HL-60/S4 treated with phorbol 12-myristate 13-acetate at 8.2 ng/mL for 4 days and 3 days (cell line): ENCODE measurements at regions not wholly inside any gene's neighbourhood (a gene's known extent, or its start where the extent isn't known, plus 50 kb on each side); places are given as distances from the start of the nearest gene placed in this dataset.
"Not testable (repeated sequence)": the region's sequence is repeated elsewhere in the genome, so short reads cannot be mapped to it uniquely, and the experiment has no call there.

Experiments
- in situ Hi-C: fragments of 300-500 bp; cut with MboI; formaldehyde crosslinking; loops from 2 replicates; pipeline ENCODE4 v1.15.0; 2022; ENCODE audit warnings: low sequenced_read_pairs

- in situ Hi-C loops, result no loop called here
Observed at GRCh38 chr3:193800138-193801043, 207.4 kb downstream of the OPA1 start.

DNA sequence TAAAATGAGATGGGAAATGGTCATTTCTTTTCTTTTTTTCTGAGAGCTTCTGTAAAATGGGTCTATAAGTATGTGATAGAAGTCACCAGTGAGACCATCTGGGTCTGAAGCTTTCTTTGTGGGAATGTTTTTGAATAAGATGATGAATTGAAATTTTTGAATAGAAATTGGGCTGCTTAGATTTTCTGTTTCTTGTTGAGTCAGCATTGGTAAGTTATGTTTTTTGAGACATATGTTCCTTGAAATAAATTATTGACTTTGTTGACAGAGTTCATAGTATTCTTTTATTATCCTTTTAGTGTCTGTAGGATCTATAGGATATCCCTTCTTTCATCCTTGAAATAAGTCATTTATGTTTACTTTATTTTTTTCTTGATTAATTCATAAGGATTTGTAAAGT is 208.1 kb downstream of the OPA1 start:
- in situ Hi-C loops, result no loop called here

DNA sequence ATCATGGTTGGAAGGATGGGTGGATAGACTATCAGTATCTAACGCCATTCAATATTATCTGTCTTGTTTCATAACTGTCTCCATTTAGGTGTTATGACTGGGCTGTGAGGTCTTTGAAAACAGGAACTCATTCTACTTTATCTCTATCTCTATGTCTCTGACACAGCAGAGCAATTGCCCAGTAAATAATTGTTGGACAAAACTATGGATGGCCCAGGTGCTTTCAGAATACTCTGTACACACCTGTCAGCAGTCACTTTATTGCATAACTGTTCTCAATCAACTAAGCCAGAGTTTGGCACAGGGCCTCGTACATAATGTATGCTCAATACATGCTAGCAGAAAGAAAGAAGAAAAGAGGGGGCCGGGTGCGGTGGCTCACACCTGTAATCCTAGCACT is 210.3 kb downstream of the OPA1 start:
- in situ Hi-C loops, result no loop called here

GRCh38 chr3:193805448-193805847 is 212.4 kb downstream of the OPA1 start:
- in situ Hi-C loops, result no loop called here

- in situ Hi-C loops, result no loop called here
Observed at GRCh38 chr3:193808317-193808716, 215.3 kb downstream of the OPA1 start.

GRCh38 chr3:193809106-193809505 is 216.1 kb downstream of the OPA1 start:
- in situ Hi-C loops, result no loop called here

- in situ Hi-C loops, result no loop called here
Observed at GRCh38 chr3:193812078-193812725, 219.2 kb downstream of the OPA1 start.

DNA sequence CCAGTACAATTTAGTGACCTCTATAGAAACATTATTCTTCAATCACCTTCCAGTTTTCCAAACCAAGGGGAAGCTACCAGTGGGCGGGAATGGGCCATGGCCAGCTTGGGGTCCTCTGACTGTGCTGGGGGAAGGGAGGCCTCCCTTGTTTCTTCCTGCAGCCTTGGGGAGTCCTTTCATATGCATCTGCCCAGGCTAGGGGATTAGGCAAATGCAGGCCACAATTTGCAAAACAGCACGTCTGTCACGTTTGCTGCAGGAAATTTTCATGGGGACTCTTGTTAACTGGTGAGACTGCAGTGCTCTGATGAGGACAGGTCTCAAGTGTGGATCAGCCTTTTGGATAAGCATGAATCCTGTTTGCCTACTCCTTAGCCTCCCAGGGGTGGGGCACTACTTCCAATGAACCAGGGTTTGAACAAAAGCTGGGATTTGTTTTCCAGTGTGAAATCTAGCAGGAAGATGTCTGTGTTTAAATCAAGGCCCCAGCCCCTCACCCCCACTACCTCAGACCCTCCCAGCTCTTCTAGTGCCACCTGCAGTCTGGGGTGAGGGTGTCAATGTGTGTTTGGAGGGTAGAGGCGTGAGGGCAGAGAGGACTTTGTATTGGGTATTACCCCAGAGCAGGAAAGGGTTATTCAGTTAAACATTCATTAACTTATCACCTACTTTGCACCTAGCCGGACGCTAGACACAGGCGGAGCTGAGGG is 219.9 kb downstream of the OPA1 start:
- in situ Hi-C loops, result no loop called here

GRCh38 chr3:193813501-193813830 is 220.5 kb downstream of the OPA1 start:
- in situ Hi-C loops, result no loop called here

DNA sequence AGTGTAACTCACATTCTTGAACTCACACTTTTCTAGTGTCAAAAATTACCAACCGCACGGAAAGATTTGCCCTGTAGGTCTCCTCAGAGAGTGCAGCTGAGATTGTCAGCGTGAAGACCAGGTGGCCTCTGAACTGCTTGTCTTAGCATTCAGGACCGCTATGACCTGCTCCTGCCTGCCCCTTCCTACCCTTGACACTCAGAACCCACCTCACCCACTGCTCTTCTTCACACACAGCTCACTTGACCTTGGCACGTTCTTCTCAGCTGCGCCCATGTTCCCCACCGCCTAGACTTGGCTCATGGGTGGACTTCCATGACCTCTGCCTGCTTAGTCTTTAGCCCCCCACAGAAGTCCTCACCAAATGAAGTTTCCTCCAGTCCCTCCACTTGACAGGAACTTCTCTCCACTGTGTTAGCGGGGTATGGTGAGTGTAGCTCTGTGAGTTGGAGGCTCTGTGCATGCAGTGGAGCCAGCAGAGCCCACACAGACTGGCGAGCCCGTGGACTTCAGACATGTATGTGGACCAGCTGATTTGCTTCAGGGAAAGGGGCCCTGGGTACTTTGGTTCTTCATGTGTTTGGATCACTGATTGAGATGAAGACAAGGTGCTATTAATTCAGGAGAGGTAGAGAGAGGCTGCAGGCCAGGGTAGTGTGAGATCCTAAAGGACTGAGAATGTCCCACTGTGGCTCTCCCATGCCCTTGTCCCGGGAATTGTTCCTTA is 221.3 kb downstream of the OPA1 start:
- in situ Hi-C loops, result no loop called here

GRCh38 chr3:193815246-193816027 is 222.4 kb downstream of the OPA1 start:
- in situ Hi-C loops, result no loop called here

- in situ Hi-C loops, result no loop called here
Observed at GRCh38 chr3:193816028-193816395, 223.0 kb downstream of the OPA1 start.

DNA sequence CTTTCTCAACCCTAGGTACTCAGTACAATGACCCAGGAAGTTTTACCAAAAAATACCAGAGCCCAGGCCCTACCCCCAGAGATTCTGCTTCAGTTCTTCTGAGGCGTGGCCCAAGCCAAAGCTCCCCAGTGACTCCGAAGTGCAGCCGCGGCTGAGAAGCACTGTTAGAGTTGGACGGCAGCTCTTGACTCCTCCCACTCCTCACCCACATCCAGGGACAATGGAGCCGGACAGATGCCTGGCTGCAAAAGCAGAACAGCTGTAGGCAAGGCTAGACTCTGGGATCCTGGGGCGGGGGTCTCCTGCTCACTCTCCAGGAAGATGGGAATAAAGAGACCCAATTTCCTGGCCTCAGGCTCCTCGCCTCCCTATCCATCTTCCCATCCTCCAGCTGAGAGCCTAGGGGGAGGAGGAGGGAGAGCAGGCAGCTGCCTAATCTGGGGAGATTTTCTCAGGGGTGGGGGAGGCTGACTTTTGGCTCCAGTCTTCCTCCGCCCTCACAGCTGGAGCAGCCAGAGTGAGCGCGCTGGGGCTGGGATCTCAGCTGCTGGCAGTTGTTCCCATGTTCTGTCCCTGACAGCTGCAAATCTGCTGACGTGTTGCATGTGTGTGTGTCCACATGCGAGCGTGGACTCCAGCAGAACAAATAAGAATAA is 223.8 kb downstream of the OPA1 start:
- in situ Hi-C loops, result no loop called here

GRCh38 chr3:193819117-193820010 is 226.4 kb downstream of the OPA1 start:
- in situ Hi-C loops, result no loop called here

DNA sequence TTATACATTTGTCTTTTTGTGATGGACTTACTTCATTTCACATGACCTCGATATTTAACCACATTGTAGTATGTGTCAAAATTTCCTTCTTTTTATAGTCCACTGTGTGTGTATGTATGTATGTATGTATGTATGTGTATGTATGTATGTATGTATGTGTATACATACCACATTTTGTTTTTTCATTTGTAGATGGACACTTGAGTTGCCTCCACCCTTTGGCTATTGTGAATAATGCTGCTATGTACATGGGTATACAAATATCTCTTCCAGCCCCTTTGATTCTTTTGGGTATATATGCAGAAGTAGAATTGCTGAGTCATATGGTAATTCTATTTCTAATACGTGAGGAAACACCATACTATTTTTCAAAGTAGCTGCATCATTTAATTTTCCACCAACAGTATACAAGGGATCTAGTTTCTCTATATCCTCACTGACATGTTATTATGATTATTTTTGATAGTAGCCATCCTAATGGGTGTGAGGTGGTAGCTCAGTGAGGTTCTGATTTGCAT is 228.2 kb downstream of the OPA1 start:
- in situ Hi-C loops, result no loop called here

DNA sequence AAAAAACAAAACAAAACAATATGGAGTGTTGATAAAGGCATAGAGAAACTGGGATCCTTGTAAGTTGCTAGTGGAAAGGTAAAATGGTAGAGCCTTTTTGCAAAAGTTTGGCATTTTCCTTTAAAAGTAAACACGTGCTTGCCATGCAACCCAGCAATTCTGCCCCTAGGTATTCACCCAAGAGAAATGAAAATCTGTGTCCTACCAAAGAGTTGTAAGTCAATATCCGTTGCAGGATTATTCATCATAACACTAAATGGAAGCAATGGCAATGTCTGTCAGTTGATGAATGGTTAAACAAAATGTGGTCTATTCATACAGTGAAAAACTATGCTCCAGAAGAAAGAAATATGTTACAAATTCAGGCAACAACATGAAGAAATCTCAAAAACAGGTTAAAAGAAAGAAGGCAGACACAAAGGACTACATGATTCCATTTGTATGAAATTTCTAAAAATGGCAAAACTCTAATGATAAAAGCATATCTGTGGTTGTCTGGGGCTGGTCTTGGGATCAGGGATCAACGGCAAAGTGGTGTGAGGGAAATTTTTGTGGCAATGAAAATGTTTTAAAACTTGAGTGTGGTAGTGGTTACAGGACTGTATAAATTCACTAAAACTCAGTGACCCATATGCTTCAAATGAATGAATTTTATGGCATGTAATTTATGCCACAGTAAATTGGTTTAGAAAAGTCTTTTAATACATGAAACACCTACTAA is 229.6 kb downstream of the OPA1 start:
- in situ Hi-C loops, result no loop called here

DNA sequence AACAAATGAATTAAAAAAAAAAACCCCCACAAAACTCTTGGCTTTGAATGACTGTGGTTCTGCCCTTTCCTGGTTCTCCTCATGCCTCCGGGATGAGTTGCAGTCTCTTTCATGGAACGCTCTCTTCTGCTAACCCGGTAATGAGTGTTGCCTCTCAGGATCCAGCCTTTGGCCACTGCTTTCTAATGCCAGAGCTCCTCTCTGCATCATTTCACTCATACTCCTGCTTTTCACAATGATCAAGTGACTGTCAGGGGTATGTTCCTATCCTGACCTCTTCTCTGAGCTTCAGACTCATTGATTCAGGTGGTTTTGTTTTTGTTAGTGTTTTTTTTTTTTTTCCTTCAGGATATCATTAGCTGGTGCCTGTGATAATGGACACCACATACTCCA is 230.2 kb downstream of the OPA1 start:
- in situ Hi-C loops, result not testable (repeated sequence)

GRCh38 chr3:193824365-193824764 is 231.4 kb downstream of the OPA1 start:
- in situ Hi-C loops, result no loop called here
